ENCODE measurements at regions not wholly inside any gene's neighbourhood (a gene's known extent, or its start where the extent isn't known, plus 50 kb on each side); places are given as distances from the start of the nearest gene placed in this dataset.

GRCh38 chr2:192313773-192314172, 119.0 kb upstream of the TMEFF2 start:
- TF ChIP-seq ZNF138 (CRISPR knock-in tag; conservative IDR thresholded peaks at IDR 0.05) = no peak
- TF ChIP-seq CTCF (IDR thresholded peaks at IDR 0.05) = no peak
- no peak for TF ChIP-seq FOXJ3 (CRISPR knock-in tag; IDR thresholded peaks at IDR 0.05; ENCODE audit: borderline replicate concordance)
- TF ChIP-seq E2F4 (CRISPR knock-in tag; IDR thresholded peaks at IDR 0.05; ENCODE audit: borderline replicate concordance, low read depth) = no peak
- no peak for TF ChIP-seq ZNF416 (CRISPR knock-in tag; IDR thresholded peaks at IDR 0.05)
- TF ChIP-seq MAX (CRISPR knock-in tag; IDR thresholded peaks at IDR 0.05) = no peak
- no peak for TF ChIP-seq ZBTB21 (CRISPR knock-in tag; IDR thresholded peaks at IDR 0.05; ENCODE audit: borderline replicate concordance)
- TF ChIP-seq CREM (CRISPR knock-in tag; IDR thresholded peaks at IDR 0.05) = no peak
- no peak for TF ChIP-seq SP1 (CRISPR knock-in tag; conservative IDR thresholded peaks at IDR 0.05)
- TF ChIP-seq IRF2 (CRISPR knock-in tag; IDR thresholded peaks at IDR 0.05; ENCODE audit: borderline replicate concordance, low read depth) = no peak
- TF ChIP-seq FOXP1 (CRISPR knock-in tag; IDR thresholded peaks at IDR 0.05; ENCODE audit: borderline replicate concordance) = no peak
- TF ChIP-seq ZNF121 (CRISPR knock-in tag; IDR thresholded peaks at IDR 0.05) = no peak
- no peak for TF ChIP-seq ZNF263 (CRISPR knock-in tag; IDR thresholded peaks at IDR 0.05; ENCODE audit: low read depth)
- TF ChIP-seq GRHL2 (CRISPR knock-in tag; IDR thresholded peaks at IDR 0.05; ENCODE audit: insufficient replicate concordance, severe bottlenecking) = no peak

All from WTC11 (cell line).